ENCODE measurements at regions not wholly inside any gene's neighbourhood (a gene's known extent, or its start where the extent isn't known, plus 50 kb on each side); places are given as distances from the start of the nearest gene placed in this dataset.

- H3K36me3 ChIP-seq, result no peaks in the 10 kb centered on the region
- no peak overlapping the region for H3K27ac ChIP-seq
- no peaks in the 10 kb centered on the region for H3K27me3 ChIP-seq
- intact Hi-C loops (cut with DNase I; ENCODE audit: low total_unique reads), result no loop called here
- H3K9me3 ChIP-seq, result peaks cover 0 to 5% (median 4%) of the 10 kb centered on the region in 3 donors
- TF ChIP-seq CTCF (IDR thresholded peaks at IDR 0.05), result no peak
- no peaks in the 10 kb centered on the region for H3K4me1 ChIP-seq
- no peak overlapping the region for H3K4me3 ChIP-seq
- DNase-seq, result no peak
These were observed 82.3 kb downstream of the PRLHR start for GRCh38 chr10:118513174-118513573.

- H3K4me3 ChIP-seq, result no peak overlapping the region
- H3K36me3 ChIP-seq, result no peaks in the 10 kb centered on the region
- TF ChIP-seq CTCF (IDR thresholded peaks at IDR 0.05), result no peak
- no peak overlapping the region for H3K27ac ChIP-seq
- intact Hi-C loops (cut with DNase I; ENCODE audit: low total_unique reads), result no loop called here
- no peaks in the 10 kb centered on the region for H3K4me1 ChIP-seq
- DNase-seq, result no peak
- no peaks in the 10 kb centered on the region for H3K9me3 ChIP-seq
- no peaks in the 10 kb centered on the region for H3K27me3 ChIP-seq
These were observed 83.7 kb downstream of the PRLHR start for GRCh38 chr10:118511711-118512110.

GRCh38 chr10:118508863-118509262, 86.6 kb downstream of the PRLHR start:
- Histone ChIP-seq H3K4me1 (no peaks in the 10 kb centered on the region), H3K36me3 (no peaks in the 10 kb centered on the region), H3K4me3 (no peak overlapping the region), H3K27ac (no peak overlapping the region), H3K9me3 (no peaks in the 10 kb centered on the region), H3K27me3 (no peaks in the 10 kb centered on the region)
- TF ChIP-seq CTCF (IDR thresholded peaks at IDR 0.05), result no peak
- no peak for DNase-seq
- intact Hi-C loops (cut with DNase I; ENCODE audit: low total_unique reads), result no loop called here

- H3K27ac ChIP-seq, result no peak overlapping the region
- no peak for TF ChIP-seq CTCF (IDR thresholded peaks at IDR 0.05)
- H3K4me3 ChIP-seq, result no peak overlapping the region
- no peaks in the 10 kb centered on the region for H3K9me3 ChIP-seq
- H3K4me1 ChIP-seq, result no peaks in the 10 kb centered on the region
- intact Hi-C loops (cut with DNase I; ENCODE audit: low total_unique reads), result no loop called here
- H3K36me3 ChIP-seq, result no peaks in the 10 kb centered on the region
- DNase-seq, result no peak
- H3K27me3 ChIP-seq, result no peaks in the 10 kb centered on the region
These were observed 87.1 kb downstream of the PRLHR start for GRCh38 chr10:118508355-118508754.

- no peak for TF ChIP-seq CTCF (IDR thresholded peaks at IDR 0.05)
- H3K36me3 ChIP-seq, result no peaks in the 10 kb centered on the region
- H3K4me1 ChIP-seq, result no peaks in the 10 kb centered on the region
- no peak overlapping the region for H3K27ac ChIP-seq
- DNase-seq, result no peak
- H3K9me3 ChIP-seq, result no peaks in the 10 kb centered on the region
- H3K4me3 ChIP-seq, result no peak overlapping the region
- no peaks in the 10 kb centered on the region for H3K27me3 ChIP-seq
- intact Hi-C loops (cut with DNase I; ENCODE audit: low total_unique reads), result no loop called here
These were observed 88.5 kb downstream of the PRLHR start for GRCh38 chr10:118506671-118507590.

Data from tibial artery (tissue), 4 donors.